HCT116 (cell line): ENCODE measurements at regions not wholly inside any gene's neighbourhood (a gene's known extent, or its start where the extent isn't known, plus 50 kb on each side); places are given as distances from the start of the nearest gene placed in this dataset.

Experiments
- ATAC-seq: fragments of 200-7000 bp; cut with Tn5 transposase; 2 replicates; pipeline ENCODE4 v1.9.1; 2020; ENCODE audit warnings: mild to moderate bottlenecking, moderate library complexity
- BruUV-seq: library from RNA; stranded (reverse); fragments of 400-500 nt; replicated peaks from 2 replicates; lab custom pipeline; 2021; lab: Mats Ljungman, UMichigan
- CTCF ChIA-PET: fragments of 300-600 bp; sonication (Branson Sonifier 250); formaldehyde crosslinking; loops from one replicate; lab custom pipeline; 2021; ENCODE audit warnings: antibody characterized with exemption; lab: Charles Lee
- POLR2A ChIA-PET: fragments of 300-600, 350-600 bp; sonication (Branson Sonifier 250); formaldehyde crosslinking; loops from one replicate; lab custom pipeline; 2021; ENCODE audit warnings: antibody characterized with exemption; lab: Charles Lee
- RAD21 ChIA-PET, 2 experiments: fragments of 300-600 bp; sonication (Branson Sonifier 250); formaldehyde crosslinking; loops; one replicate each; lab custom pipeline; 2023; ENCODE audit warnings: low total read pairs in 2 of 2; ENCODE audit not compliant: uncharacterized antibody in 2 of 2, unreplicated experiment in 2 of 2, low non-redundant PET in 1 of 2; lab: Charles Lee
- DNase-seq: peaks from one replicate; pipeline ENCODE4 v3.0.0-alpha.2; 2010; ENCODE audit warnings: low read depth, low spot score
- H2AFZ ChIP-seq: fragments of 200-600 bp; shearing (Covaris generic), sonication (generic); 2 replicates; pipeline ENCODE4 v1.6.1; 2017; ENCODE audit warnings: low read depth, mixed run types, mixed read lengths, antibody characterized with exemption, low read length; ENCODE audit not compliant: poor library complexity, severe bottlenecking
- H3K27ac ChIP-seq: 2 replicates; pipeline ENCODE4 v1.5.1; 2012; ENCODE audit warnings: low read depth, low read length
- H3K27me3 ChIP-seq: fragments of 200-600 bp; sonication (generic); 2 replicates; pipeline ENCODE4 v1.6.1; 2016; ENCODE audit warnings: mixed run types, low read length, mixed read lengths; ENCODE audit not compliant: insufficient read depth
- H3K36me3 ChIP-seq, 2 experiments: fragments of 200-500 bp in 1 of 2; fragments of 200-600 bp in 1 of 2; sonication (Bioruptor generic) in 1 of 2; sonication (generic) in 1 of 2; 2 replicates each; pipeline versions ENCODE4 v1.5.1 to v1.6.1; 2014 to 2016; ENCODE audit warnings: low read length in 2 of 2, inconsistent platforms in 1 of 2, mixed read lengths in 1 of 2, mixed run types in 1 of 2; ENCODE audit not compliant: insufficient read depth in 2 of 2, control insufficient read depth in 1 of 2
- H3K4me1 ChIP-seq, 2 experiments: fragments of 200-600 bp in 1 of 2; sonication (generic) in 1 of 2; 2 replicates each; pipeline versions ENCODE4 v1.5.1 to v1.6.1; 2012 to 2017; ENCODE audit warnings: low read length in 2 of 2, inconsistent platforms in 1 of 2, mild to moderate bottlenecking in 1 of 2, mixed read lengths in 1 of 2, mixed run types in 1 of 2, moderate library complexity in 1 of 2; ENCODE audit not compliant: insufficient read depth in 2 of 2, control insufficient read depth in 1 of 2
- H3K4me2 ChIP-seq: fragments of 200-600 bp; sonication (generic); 2 replicates; pipeline ENCODE4 v1.6.1; 2017; ENCODE audit warnings: mixed run types, low read length, mixed read lengths
- H3K4me3 ChIP-seq, 2 experiments: fragments of 200-600 bp in 1 of 2; sonication (generic) in 1 of 2; replicated peaks in 1 of 2; 2 replicates each; pipeline ENCODE4 v1.5.1; 2011 to 2016; ENCODE audit warnings: low read length in 2 of 2, control low read depth in 1 of 2, low read depth in 1 of 2, mild to moderate bottlenecking in 1 of 2, mixed read lengths in 1 of 2, mixed run types in 1 of 2
- H3K79me2 ChIP-seq: fragments of 200-600 bp; sonication (generic); 2 replicates; pipeline ENCODE4 v1.6.1; 2017; ENCODE audit warnings: mild to moderate bottlenecking, mixed run types, low read length, moderate library complexity, mixed read lengths; ENCODE audit not compliant: insufficient read depth
- H3K9ac ChIP-seq: fragments of 200-600 bp; sonication (generic); 2 replicates; pipeline ENCODE4 v1.6.1; 2016; ENCODE audit warnings: low read length, mixed read lengths
- H3K9me2 ChIP-seq: fragments of 200-600 bp; sonication (generic), shearing (Covaris generic); 2 replicates; pipeline ENCODE4 v1.6.1; 2017; ENCODE audit warnings: mixed run types, mild to moderate bottlenecking, moderate library complexity; ENCODE audit not compliant: insufficient read depth
- H3K9me3 ChIP-seq, 2 experiments: fragments of 200-500 bp in 1 of 2; fragments of 200-600 bp in 1 of 2; sonication (Bioruptor generic) in 1 of 2; sonication (generic) in 1 of 2; 2 replicates each; pipeline ENCODE4 v1.6.1; 2014 to 2017; ENCODE audit warnings: low read length in 2 of 2, mixed read lengths in 2 of 2, inconsistent platforms in 1 of 2, low read depth in 1 of 2, mild to moderate bottlenecking in 1 of 2, mixed run types in 1 of 2, moderate library complexity in 1 of 2; ENCODE audit not compliant: control insufficient read depth in 1 of 2, insufficient read depth in 1 of 2
- H4K20me1 ChIP-seq: fragments of 200-600 bp; sonication (generic), shearing (Covaris generic); 2 replicates; pipeline ENCODE4 v1.6.1; 2017; ENCODE audit warnings: mixed run types, mild to moderate bottlenecking, moderate library complexity; ENCODE audit not compliant: insufficient read depth
- CBX3 ChIP-seq: IDR thresholded peaks from 2 replicates; pipeline ENCODE4 v1.6.1; 2012; ENCODE audit warnings: low read depth
- ELF1 ChIP-seq: IDR thresholded peaks from 2 replicates; pipeline ENCODE4 v1.6.1; 2012; ENCODE audit warnings: low read depth, borderline replicate concordance
- EZH2 ChIP-seq: fragments of 200-600 bp; sonication (generic); IDR thresholded peaks from 2 replicates; pipeline ENCODE4 v1.6.1; 2017; ENCODE audit warnings: antibody characterized with exemption, mixed run types
- EZH2phosphoT487 ChIP-seq: fragments of 200-600 bp; IDR thresholded peaks from 2 replicates; pipeline ENCODE4 v1.6.1; 2018; ENCODE audit warnings: antibody characterized with exemption, borderline replicate concordance
- FOSL1 ChIP-seq: IDR thresholded peaks from 2 replicates; pipeline ENCODE4 v1.6.1; 2012; ENCODE audit warnings: low read depth
- JUND ChIP-seq: IDR thresholded peaks from 2 replicates; pipeline ENCODE4 v1.6.1; 2012
- POLR2A ChIP-seq: IDR thresholded peaks from 2 replicates; pipeline ENCODE4 v1.7.0; 2011; ENCODE audit warnings: borderline replicate concordance; ENCODE audit not compliant: insufficient read depth, insufficient read length; ENCODE audit errors: extremely low read depth
- POLR2AphosphoS5 ChIP-seq: IDR thresholded peaks from 2 replicates; pipeline ENCODE4 v1.6.1; 2011; ENCODE audit warnings: mild to moderate bottlenecking, low read depth, low read length, moderate library complexity
- RAD21 ChIP-seq: IDR thresholded peaks from 2 replicates; pipeline ENCODE4 v1.6.1; 2012; ENCODE audit warnings: low read depth, mild to moderate bottlenecking
- SIN3A ChIP-seq: IDR thresholded peaks from 2 replicates; pipeline ENCODE4 v1.6.1; 2012; ENCODE audit warnings: low read depth
- SP1 ChIP-seq: IDR thresholded peaks from 2 replicates; pipeline ENCODE4 v1.6.1; 2012; ENCODE audit warnings: low read depth
- YY1 ChIP-seq: IDR thresholded peaks from 2 replicates; pipeline ENCODE4 v1.6.1; 2011; ENCODE audit warnings: low read length, low read depth, moderate library complexity, mild to moderate bottlenecking; ENCODE audit not compliant: insufficient replicate concordance; ENCODE audit errors: extremely low read depth
- ZFX ChIP-seq: fragments of 450-650 bp; IDR thresholded peaks from 2 replicates; pipeline ENCODE4 v1.6.1; 2017
- ZNF274 ChIP-seq: fragments of 200-500 bp; sonication (Bioruptor generic); IDR thresholded peaks from 2 replicates; pipeline ENCODE4 v1.6.1; 2014; ENCODE audit warnings: mild to moderate bottlenecking, low read depth, low read length, inconsistent platforms
- intact Hi-C: fragments of 100-400 bp; cut with micrococcal nuclease; formaldehyde crosslinking; loops from 2 replicates; pipeline ENCODE4 v1.10.0; 2022
- TF ChIP-seq, protein P1 (sequence below): IDR thresholded peaks from 2 replicates; pipeline ENCODE4 v1.6.1; 2012
- TF ChIP-seq, protein P2 (sequence below): IDR thresholded peaks from 2 replicates; pipeline ENCODE4 v1.6.1; 2012; ENCODE audit warnings: low read depth
- TF ChIP-seq, protein P3 (sequence below), 3 experiments: fragments of 200-600 bp in 1 of 3; sonication (generic) in 1 of 3; IDR thresholded peaks in 2 of 3; conservative IDR thresholded peaks in 1 of 3; 2 replicates each; pipeline ENCODE4 v1.5.1; 2012 to 2017; ENCODE audit warnings: low read depth in 2 of 3, low read length in 2 of 3, antibody characterized with exemption in 1 of 3, borderline replicate concordance in 1 of 3, control low read depth in 1 of 3, mild to moderate bottlenecking in 1 of 3, mixed read lengths in 1 of 3, mixed run types in 1 of 3, moderate library complexity in 1 of 3; ENCODE audit not compliant: insufficient read depth in 1 of 3

DNA sequence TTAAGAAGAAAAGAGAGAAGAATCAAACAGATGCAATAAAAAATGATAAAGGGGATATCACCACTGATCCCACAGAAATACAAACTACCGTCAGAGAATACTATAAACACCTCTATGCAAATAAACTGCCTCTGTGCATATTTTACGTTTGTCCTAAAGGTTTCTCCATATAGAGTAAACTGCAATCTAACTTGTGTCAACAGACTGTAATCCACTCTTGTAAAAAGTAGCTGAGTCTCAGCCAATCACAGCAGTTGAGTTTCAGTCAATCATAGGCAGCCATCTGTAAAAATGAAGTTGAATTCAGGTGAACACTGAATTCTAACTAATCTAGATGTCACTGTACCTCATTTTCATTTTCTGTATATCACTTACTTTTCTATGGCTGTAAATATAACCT is 112.2 kb upstream of the SYNCRIP start:
- RAD21 ChIA-PET = no interaction called here
- intact Hi-C loops = loop anchor here (5.0 kb wide), 1 partner anchor 1182 kb away; the partner anchor contains the start of gene HTR1E
- Histone ChIP-seq H3K9me3 (no peaks in the 10 kb centered on the region), H4K20me1 (no peaks in the 10 kb centered on the region), H3K27ac (no peak overlapping the region), H3K9me2 (no peaks in the 10 kb centered on the region), H3K79me2 (no peaks in the 10 kb centered on the region), H3K27me3 (no peaks in the 10 kb centered on the region), H3K4me3 (no peak overlapping the region), H3K4me1 (no peaks in the 10 kb centered on the region), H3K9ac (no peak overlapping the region), H2AFZ (no peak overlapping the region), H3K4me2 (no peak overlapping the region), H3K36me3 (no peaks in the 10 kb centered on the region)
- POLR2A ChIA-PET = no interaction called here
- DNase-seq (no peak), ATAC-seq (no peak)
- CTCF ChIA-PET = interaction anchor here (1.2 kb wide), 1 partner anchor 1182 kb away, joined by 3 read pairs; the partner anchor contains the start of gene HTR1E
- TF ChIP-seq EZH2 (no peak), FOSL1 (no peak), POLR2AphosphoS5 (no peak), ZNF274 (no peak), CBX3 (no peak), YY1 (no peak)
- no TSS peak for BruUV-seq

GRCh38 chr6:85752602-85753001 is 109.9 kb upstream of the SYNCRIP start:
- no TSS peak for BruUV-seq
- H3K4me3 ChIP-seq = no peak overlapping the region
- ATAC-seq (no peak), DNase-seq (no peak)
- H3K36me3 ChIP-seq = no peaks in the 10 kb centered on the region
- no peak overlapping the region for H3K9ac ChIP-seq
- H3K27me3 ChIP-seq = no peaks in the 10 kb centered on the region
- POLR2A ChIA-PET = no interaction called here
- no peaks in the 10 kb centered on the region for H3K4me1 ChIP-seq
- intact Hi-C loops = no loop called here
- H2AFZ ChIP-seq = no peak overlapping the region
- RAD21 ChIA-PET = no interaction called here
- H3K79me2 ChIP-seq = no peaks in the 10 kb centered on the region
- H4K20me1 ChIP-seq = no peaks in the 10 kb centered on the region
- CTCF ChIA-PET = no interaction called here
- H3K9me3 ChIP-seq = no peaks in the 10 kb centered on the region
- H3K27ac ChIP-seq = no peak overlapping the region
- H3K9me2 ChIP-seq = no peaks in the 10 kb centered on the region
- TF ChIP-seq, protein P1, sequence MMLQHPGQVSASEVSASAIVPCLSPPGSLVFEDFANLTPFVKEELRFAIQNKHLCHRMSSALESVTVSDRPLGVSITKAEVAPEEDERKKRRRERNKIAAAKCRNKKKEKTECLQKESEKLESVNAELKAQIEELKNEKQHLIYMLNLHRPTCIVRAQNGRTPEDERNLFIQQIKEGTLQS = no peak
- TF ChIP-seq, protein P2, sequence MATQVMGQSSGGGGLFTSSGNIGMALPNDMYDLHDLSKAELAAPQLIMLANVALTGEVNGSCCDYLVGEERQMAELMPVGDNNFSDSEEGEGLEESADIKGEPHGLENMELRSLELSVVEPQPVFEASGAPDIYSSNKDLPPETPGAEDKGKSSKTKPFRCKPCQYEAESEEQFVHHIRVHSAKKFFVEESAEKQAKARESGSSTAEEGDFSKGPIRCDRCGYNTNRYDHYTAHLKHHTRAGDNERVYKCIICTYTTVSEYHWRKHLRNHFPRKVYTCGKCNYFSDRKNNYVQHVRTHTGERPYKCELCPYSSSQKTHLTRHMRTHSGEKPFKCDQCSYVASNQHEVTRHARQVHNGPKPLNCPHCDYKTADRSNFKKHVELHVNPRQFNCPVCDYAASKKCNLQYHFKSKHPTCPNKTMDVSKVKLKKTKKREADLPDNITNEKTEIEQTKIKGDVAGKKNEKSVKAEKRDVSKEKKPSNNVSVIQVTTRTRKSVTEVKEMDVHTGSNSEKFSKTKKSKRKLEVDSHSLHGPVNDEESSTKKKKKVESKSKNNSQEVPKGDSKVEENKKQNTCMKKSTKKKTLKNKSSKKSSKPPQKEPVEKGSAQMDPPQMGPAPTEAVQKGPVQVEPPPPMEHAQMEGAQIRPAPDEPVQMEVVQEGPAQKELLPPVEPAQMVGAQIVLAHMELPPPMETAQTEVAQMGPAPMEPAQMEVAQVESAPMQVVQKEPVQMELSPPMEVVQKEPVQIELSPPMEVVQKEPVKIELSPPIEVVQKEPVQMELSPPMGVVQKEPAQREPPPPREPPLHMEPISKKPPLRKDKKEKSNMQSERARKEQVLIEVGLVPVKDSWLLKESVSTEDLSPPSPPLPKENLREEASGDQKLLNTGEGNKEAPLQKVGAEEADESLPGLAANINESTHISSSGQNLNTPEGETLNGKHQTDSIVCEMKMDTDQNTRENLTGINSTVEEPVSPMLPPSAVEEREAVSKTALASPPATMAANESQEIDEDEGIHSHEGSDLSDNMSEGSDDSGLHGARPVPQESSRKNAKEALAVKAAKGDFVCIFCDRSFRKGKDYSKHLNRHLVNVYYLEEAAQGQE = no peak
- TF ChIP-seq ZFX (no peak), POLR2A (no peak), SIN3A (no peak), ZNF274 (no peak), RAD21 (no peak), JUND (no peak), SP1 (no peak), POLR2AphosphoS5 (no peak), EZH2 (no peak), ELF1 (no peak), YY1 (no peak), EZH2phosphoT487 (no peak)
- TF ChIP-seq, protein P3, sequence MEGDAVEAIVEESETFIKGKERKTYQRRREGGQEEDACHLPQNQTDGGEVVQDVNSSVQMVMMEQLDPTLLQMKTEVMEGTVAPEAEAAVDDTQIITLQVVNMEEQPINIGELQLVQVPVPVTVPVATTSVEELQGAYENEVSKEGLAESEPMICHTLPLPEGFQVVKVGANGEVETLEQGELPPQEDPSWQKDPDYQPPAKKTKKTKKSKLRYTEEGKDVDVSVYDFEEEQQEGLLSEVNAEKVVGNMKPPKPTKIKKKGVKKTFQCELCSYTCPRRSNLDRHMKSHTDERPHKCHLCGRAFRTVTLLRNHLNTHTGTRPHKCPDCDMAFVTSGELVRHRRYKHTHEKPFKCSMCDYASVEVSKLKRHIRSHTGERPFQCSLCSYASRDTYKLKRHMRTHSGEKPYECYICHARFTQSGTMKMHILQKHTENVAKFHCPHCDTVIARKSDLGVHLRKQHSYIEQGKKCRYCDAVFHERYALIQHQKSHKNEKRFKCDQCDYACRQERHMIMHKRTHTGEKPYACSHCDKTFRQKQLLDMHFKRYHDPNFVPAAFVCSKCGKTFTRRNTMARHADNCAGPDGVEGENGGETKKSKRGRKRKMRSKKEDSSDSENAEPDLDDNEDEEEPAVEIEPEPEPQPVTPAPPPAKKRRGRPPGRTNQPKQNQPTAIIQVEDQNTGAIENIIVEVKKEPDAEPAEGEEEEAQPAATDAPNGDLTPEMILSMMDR (IDR thresholded peaks at IDR 0.05 in 2 of 3, conservative IDR thresholded peaks at IDR 0.05 in 1 of 3; ENCODE audit: borderline replicate concordance in 1 of 3, insufficient read depth in 1 of 3, low read depth in 2 of 3, low read length in 2 of 3) = no peak
- H3K4me2 ChIP-seq = no peak overlapping the region
